Karpas-422 (cell line): ENCODE measurements at regions not wholly inside any gene's neighbourhood (a gene's known extent, or its start where the extent isn't known, plus 50 kb on each side); places are given as distances from the start of the nearest gene placed in this dataset.

ENCODE experiments used
- DNase-seq: peaks from one replicate; pipeline ENCODE4 v3.0.0-alpha.2; 2015
- H2AFZ ChIP-seq: fragments of 200-600 bp; sonication (generic); 2 replicates; pipeline ENCODE4 v1.6.1; 2014; ENCODE audit warnings: antibody characterized with exemption, low read length, mixed read lengths
- H3K27ac ChIP-seq: fragments of 200-600 bp; sonication (generic); 2 replicates; pipeline ENCODE4 v1.5.1; 2014; ENCODE audit warnings: mild to moderate bottlenecking, low read length, moderate library complexity
- H3K27me3 ChIP-seq: fragments of 200-600 bp; sonication (generic); 2 replicates; pipeline ENCODE4 v1.6.1; 2014; ENCODE audit warnings: low read length, mixed read lengths
- H3K36me3 ChIP-seq: fragments of 200-600 bp; sonication (generic); 2 replicates; pipeline ENCODE4 v1.6.1; 2014; ENCODE audit warnings: low read length, mixed read lengths; ENCODE audit not compliant: insufficient read depth
- H3K4me1 ChIP-seq: fragments of 200-600 bp; sonication (generic); 2 replicates; pipeline ENCODE4 v1.6.1; 2014; ENCODE audit warnings: mild to moderate bottlenecking, low read length, mixed read lengths
- H3K4me2 ChIP-seq: fragments of 200-600 bp; sonication (generic); 2 replicates; pipeline ENCODE4 v1.6.1; 2014; ENCODE audit warnings: low read length, low read depth, mild to moderate bottlenecking; ENCODE audit not compliant: poor library complexity, severe bottlenecking
- H3K4me3 ChIP-seq: fragments of 200-600 bp; sonication (generic); 2 replicates; pipeline ENCODE4 v1.5.1; 2014; ENCODE audit warnings: mild to moderate bottlenecking, antibody characterized with exemption, low read length, mixed read lengths
- H3K79me2 ChIP-seq: fragments of 200-600 bp; sonication (generic); 2 replicates; pipeline ENCODE4 v1.6.1; 2014; ENCODE audit warnings: mild to moderate bottlenecking, low read length, mixed read lengths
- H3K9ac ChIP-seq: fragments of 200-600 bp; sonication (generic); 2 replicates; pipeline ENCODE4 v1.6.0; 2014; ENCODE audit warnings: low read length
- H3K9me2 ChIP-seq: fragments of 200-600 bp; sonication (generic), shearing (Covaris generic); replicated peaks from 2 replicates; pipeline ENCODE4 v1.6.0; 2014; ENCODE audit warnings: mild to moderate bottlenecking, low read length, moderate library complexity; ENCODE audit not compliant: insufficient read depth
- H3K9me3 ChIP-seq: fragments of 300-700, 200-600 bp; sonication (generic); 2 replicates; pipeline ENCODE4 v1.6.1; 2014; ENCODE audit warnings: low read length, mixed read lengths
- H4K20me1 ChIP-seq: fragments of 200-600 bp; sonication (generic); 2 replicates; pipeline ENCODE4 v1.6.1; 2014; ENCODE audit warnings: mild to moderate bottlenecking, antibody characterized with exemption, low read length, low read depth; ENCODE audit not compliant: insufficient read depth

DNA sequence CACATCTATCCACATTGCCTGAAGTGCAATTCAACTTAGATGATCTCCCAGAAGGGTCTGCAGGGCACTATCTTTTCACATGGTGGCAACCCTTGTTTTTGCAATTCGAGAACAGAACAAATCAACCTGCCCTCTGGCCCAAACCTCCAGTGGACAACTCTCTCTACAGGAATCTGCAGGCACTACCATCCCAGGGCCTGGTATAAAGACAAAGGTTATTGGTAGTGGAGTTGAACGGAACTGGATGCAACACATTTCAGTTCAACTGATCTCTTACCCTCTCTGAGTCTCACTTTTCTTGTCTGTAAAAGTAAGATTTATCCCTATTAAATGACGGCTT is 153.2 kb upstream of the EGFLAM start:
- Histone ChIP-seq H3K36me3 (no peaks in the 10 kb centered on the region), H3K4me1 (no peaks in the 10 kb centered on the region), H3K4me2 (no peak overlapping the region), H2AFZ (no peak overlapping the region), H3K79me2 (no peaks in the 10 kb centered on the region), H3K27me3 (no peaks in the 10 kb centered on the region), H4K20me1 (no peaks in the 10 kb centered on the region), H3K27ac (no peak overlapping the region), H3K9me3 (no peaks in the 10 kb centered on the region), H3K4me3 (no peak overlapping the region), H3K9ac (no peak overlapping the region), H3K9me2 (no peaks in the 10 kb centered on the region)
- DNase-seq = no peak

DNA sequence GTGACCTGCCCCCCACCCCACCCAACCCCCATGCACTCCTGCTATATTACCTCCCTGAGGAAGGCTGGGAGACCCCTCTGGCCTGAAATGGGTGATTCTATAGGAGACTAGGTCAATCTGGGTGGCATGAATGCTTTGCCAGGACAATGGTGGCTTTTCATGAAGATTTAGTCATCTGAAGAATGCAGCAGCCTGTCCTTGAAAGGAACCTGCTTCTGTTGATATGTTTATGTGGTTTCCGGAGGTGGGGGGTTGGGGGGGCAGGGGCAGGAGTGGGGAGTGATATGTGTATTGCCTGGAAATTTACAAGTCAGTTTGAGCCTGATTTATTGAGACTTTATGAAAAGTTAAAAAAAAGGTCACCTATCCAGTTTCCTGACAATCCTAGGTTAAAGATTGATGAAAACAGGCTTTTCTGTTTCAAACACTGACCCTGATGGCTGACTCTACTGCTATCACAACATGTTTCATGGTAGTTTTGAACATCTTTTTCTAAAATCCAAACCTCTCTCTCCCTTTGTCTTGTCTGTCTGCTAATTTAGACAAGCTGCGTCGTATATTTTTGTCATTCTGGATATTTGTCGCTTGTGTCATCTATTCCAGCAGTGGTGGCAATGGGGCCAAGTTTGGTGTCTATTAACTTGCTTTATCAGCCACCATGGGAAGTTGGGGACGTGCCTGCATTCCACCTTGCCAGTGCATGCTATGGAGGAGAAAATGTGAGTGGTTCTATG is 153.7 kb upstream of the EGFLAM start:
- H3K9me2 ChIP-seq = no peaks in the 10 kb centered on the region
- H3K9me3 ChIP-seq = no peaks in the 10 kb centered on the region
- no peak overlapping the region for H3K9ac ChIP-seq
- no peaks in the 10 kb centered on the region for H3K27me3 ChIP-seq
- H3K36me3 ChIP-seq = no peaks in the 10 kb centered on the region
- no peak overlapping the region for H3K4me3 ChIP-seq
- no peak for DNase-seq
- H3K4me2 ChIP-seq = no peak overlapping the region
- no peaks in the 10 kb centered on the region for H3K79me2 ChIP-seq
- H3K4me1 ChIP-seq = no peaks in the 10 kb centered on the region
- no peak overlapping the region for H2AFZ ChIP-seq
- no peaks in the 10 kb centered on the region for H4K20me1 ChIP-seq
- no peak overlapping the region for H3K27ac ChIP-seq

DNA sequence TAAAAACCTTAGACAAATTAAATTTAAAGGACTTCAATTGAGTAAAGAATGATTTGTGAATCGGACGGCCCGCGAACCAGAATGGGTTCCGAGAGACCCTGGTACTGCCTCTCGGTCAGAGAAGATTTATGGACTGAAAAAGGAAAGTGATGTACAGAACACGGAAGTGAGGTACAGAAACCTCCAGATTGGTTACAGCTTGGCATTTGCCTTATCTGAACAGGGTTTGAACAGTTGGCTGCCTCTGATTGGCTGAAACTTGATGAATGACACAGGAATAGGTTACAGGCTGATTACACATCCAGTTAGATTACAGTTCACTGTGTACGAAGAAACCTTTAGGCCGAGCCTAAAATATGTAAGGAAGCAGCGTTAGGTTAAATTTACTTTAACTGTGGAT is 156.5 kb upstream of the EGFLAM start:
- Histone ChIP-seq H3K9me2 (no peaks in the 10 kb centered on the region), H2AFZ (no peak overlapping the region), H3K4me2 (no peak overlapping the region), H3K27ac (no peak overlapping the region), H3K4me3 (no peak overlapping the region), H3K9me3 (no peaks in the 10 kb centered on the region), H3K4me1 (no peaks in the 10 kb centered on the region), H3K36me3 (no peaks in the 10 kb centered on the region), H3K9ac (no peak overlapping the region), H3K27me3 (no peaks in the 10 kb centered on the region), H3K79me2 (no peaks in the 10 kb centered on the region), H4K20me1 (no peaks in the 10 kb centered on the region)
- DNase-seq = no peak

DNA sequence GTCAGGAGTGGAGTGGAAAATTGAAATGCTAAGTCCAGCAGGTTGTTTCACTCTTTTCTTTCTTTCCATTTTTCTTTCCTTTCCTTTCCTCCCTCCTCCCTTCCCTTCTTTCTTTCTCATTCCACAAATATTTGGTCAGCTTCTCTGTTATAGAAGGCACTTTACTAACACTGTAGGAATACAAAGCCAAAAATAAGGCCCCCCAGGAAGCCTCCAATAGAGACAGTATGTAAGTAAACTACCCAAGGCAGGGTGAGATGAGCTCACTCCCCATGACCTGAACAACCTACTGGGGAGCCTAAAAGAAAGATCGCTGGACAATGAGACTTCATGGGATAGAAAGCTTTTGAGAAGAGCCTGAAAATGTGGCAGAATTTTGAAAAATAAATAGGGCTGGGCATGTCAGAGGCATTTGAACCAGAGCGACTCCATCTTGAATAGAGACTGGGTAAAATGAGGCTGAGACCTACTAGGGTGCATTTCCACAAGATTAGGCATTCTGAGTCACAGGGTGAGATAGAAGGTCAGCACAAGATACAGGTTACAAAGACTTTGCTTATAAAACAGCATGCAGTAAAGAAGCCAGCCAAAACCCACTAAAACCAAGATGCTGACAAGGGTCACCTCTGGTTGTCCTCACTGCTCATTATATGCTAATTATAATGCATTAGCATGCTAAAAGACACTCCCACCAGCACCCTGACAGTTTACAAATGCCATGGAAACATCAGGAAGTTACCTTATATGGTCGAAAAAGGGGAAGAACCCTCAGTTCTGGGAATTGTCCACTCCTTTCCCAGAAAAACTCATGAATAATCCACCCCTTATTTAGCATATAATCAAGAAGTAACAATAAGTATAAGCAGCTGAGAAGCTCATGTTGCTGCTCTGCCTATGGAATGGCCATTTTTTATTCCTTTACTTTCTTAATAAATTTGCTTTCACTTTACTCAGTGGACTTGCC is 158.9 kb upstream of the EGFLAM start:
- H3K36me3 ChIP-seq = no peaks in the 10 kb centered on the region
- H3K27ac ChIP-seq = no peak overlapping the region
- no peaks in the 10 kb centered on the region for H3K9me2 ChIP-seq
- no peaks in the 10 kb centered on the region for H4K20me1 ChIP-seq
- no peaks in the 10 kb centered on the region for H3K27me3 ChIP-seq
- H3K9ac ChIP-seq = no peak overlapping the region
- H3K4me1 ChIP-seq = no peaks in the 10 kb centered on the region
- no peak overlapping the region for H2AFZ ChIP-seq
- no peaks in the 10 kb centered on the region for H3K79me2 ChIP-seq
- H3K4me3 ChIP-seq = no peak overlapping the region
- no peak for DNase-seq
- no peak overlapping the region for H3K4me2 ChIP-seq
- no peaks in the 10 kb centered on the region for H3K9me3 ChIP-seq

DNA sequence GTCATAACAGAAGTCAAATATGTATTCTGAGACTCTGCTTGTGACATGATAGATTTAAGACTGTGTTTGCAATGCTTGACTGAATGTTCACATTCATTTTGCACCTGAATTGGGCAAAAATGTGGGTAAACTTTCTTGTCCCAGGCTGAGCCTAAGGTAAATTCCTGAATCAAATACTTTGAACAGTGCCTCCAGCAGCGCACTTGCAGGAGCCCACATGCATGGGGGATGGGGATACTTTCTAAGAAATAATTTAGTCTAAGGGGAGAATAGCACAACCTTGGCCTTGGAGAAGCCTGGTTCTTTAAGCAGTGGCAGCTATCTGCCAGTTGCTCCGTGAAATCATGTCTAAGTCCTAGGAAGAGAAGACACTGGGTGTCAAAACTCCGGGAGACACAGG is 163.5 kb upstream of the EGFLAM start:
- Histone ChIP-seq H3K9me3 (no peaks in the 10 kb centered on the region), H3K4me3 (no peak overlapping the region), H3K9me2 (no peaks in the 10 kb centered on the region), H3K4me2 (no peak overlapping the region), H3K4me1 (no peaks in the 10 kb centered on the region), H4K20me1 (no peaks in the 10 kb centered on the region), H3K36me3 (no peaks in the 10 kb centered on the region), H3K27ac (no peak overlapping the region), H3K79me2 (no peaks in the 10 kb centered on the region), H3K9ac (no peak overlapping the region), H3K27me3 (no peaks in the 10 kb centered on the region), H2AFZ (no peak overlapping the region)
- no peak for DNase-seq

DNA sequence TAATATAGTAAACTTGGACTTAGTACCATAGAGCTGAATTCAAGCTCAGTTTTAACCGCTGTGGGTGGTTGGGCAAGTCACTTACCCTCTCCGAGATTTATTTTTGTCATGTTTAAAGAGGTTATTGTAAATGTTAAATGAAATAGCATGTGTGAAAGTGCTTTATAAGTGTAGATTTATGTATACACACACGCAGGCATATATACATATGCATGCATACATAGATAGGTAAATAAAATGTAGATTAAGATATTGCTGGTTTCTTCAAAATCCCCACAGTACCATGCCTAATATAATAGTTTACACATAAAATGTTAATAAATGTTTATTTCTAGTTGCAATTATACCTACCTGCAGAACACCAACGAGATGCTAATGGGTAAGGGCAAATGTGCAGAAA is 164.5 kb upstream of the EGFLAM start:
- H3K9ac ChIP-seq = no peak overlapping the region

DNA sequence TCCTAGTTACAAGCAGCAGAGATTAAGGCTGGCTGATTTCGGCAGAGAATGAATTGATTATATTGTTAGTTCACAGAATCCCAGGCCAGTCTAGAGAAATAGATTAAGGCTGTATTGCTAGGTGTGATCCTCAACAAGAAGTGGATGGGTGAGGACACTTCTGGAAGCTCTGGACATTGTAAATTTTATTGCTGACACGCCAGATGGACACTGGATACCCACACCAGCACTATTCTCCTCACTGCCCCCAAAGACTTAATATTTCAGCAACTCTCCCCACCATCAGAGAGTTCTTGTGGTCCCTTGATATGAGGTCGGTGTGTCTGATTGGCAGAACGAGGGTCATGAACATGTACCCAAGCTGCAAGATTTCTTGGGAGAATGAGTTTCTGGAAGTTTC is 171.6 kb upstream of the EGFLAM start:
- Histone ChIP-seq H3K79me2 (no peaks in the 10 kb centered on the region), H3K9me3 (no peaks in the 10 kb centered on the region), H3K27ac (no peak overlapping the region), H3K4me1 (no peaks in the 10 kb centered on the region), H3K36me3 (no peaks in the 10 kb centered on the region), H3K4me2 (no peak overlapping the region), H3K9ac (no peak overlapping the region), H3K9me2 (no peaks in the 10 kb centered on the region), H4K20me1 (no peaks in the 10 kb centered on the region), H2AFZ (no peak overlapping the region), H3K4me3 (no peak overlapping the region), H3K27me3 (no peaks in the 10 kb centered on the region)
- no peak for DNase-seq

More for the DNA sequence above, 164.5 kb upstream of the EGFLAM start:
- no peaks in the 10 kb centered on the region for H3K4me1 ChIP-seq
- no peaks in the 10 kb centered on the region for H3K79me2 ChIP-seq
- no peak overlapping the region for H3K4me3 ChIP-seq
- H3K9me2 ChIP-seq = no peaks in the 10 kb centered on the region
- H3K9me3 ChIP-seq = no peaks in the 10 kb centered on the region
- H3K36me3 ChIP-seq = no peaks in the 10 kb centered on the region
- no peak for DNase-seq
- no peak overlapping the region for H3K4me2 ChIP-seq
- H2AFZ ChIP-seq = no peak overlapping the region
- no peak overlapping the region for H3K27ac ChIP-seq
- no peaks in the 10 kb centered on the region for H3K27me3 ChIP-seq
- H4K20me1 ChIP-seq = no peaks in the 10 kb centered on the region

DNA sequence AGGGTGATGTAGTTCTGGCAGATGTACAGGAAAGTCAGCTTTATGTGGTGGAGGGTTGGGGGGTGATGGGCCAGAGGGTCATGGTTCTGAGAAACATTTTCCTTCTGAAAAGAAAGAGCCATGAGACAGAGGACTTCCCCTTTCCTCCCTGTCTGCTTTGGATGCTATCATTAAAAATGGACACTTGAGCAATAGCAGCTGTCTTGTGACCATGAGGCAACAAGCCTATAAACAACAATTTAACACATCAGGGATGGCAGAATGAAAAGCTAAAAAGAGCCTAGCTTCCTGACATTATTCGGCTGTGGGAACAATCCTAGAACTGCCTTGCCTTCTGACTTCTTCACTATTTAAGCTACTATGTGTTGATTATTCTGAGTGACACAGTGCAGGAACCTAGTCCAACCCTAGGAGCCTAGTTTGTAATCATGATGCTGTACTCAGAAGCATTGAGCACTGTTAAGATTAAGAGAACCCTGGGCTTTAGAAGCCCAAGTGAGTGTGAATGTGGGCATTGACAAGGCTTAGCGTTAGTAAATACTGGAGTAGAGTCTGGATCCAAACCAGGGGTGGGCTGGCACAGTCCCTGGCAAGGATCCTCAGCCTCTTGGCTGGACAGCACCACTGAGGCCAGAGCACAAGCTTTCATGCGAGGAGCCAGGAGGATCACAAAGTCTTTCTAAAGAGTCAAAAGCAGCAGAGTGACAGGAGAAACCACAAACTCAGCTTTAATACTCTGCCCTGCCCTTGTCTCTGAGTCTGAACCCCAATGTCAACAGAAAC is 178.5 kb upstream of the EGFLAM start:
- Histone ChIP-seq H3K9me3 (no peaks in the 10 kb centered on the region), H3K9ac (no peak overlapping the region), H3K4me2 (no peak overlapping the region), H4K20me1 (no peaks in the 10 kb centered on the region), H3K36me3 (no peaks in the 10 kb centered on the region), H2AFZ (no peak overlapping the region), H3K27ac (no peak overlapping the region), H3K9me2 (no peaks in the 10 kb centered on the region), H3K4me3 (no peak overlapping the region), H3K27me3 (no peaks in the 10 kb centered on the region), H3K79me2 (no peaks in the 10 kb centered on the region), H3K4me1 (no peaks in the 10 kb centered on the region)
- no peak for DNase-seq
